HCT116 (cell line): ENCODE measurements at regions not wholly inside any gene's neighbourhood (a gene's known extent, or its start where the extent isn't known, plus 50 kb on each side); places are given as distances from the start of the nearest gene placed in this dataset.
"Not testable (repeated sequence)": the region's sequence is repeated elsewhere in the genome, so short reads cannot be mapped to it uniquely, and the experiment has no call there.

ENCODE experiments used
- EZH2 ChIP-seq: fragments of 200-600 bp; sonication (generic); IDR thresholded peaks from 2 replicates; pipeline ENCODE4 v1.6.1; 2017; ENCODE audit warnings: antibody characterized with exemption, mixed run types
- EZH2phosphoT487 ChIP-seq: fragments of 200-600 bp; IDR thresholded peaks from 2 replicates; pipeline ENCODE4 v1.6.1; 2018; ENCODE audit warnings: antibody characterized with exemption, borderline replicate concordance
- POLR2A ChIP-seq: IDR thresholded peaks from 2 replicates; pipeline ENCODE4 v1.7.0; 2011; ENCODE audit warnings: borderline replicate concordance; ENCODE audit not compliant: insufficient read depth, insufficient read length; ENCODE audit errors: extremely low read depth
- POLR2AphosphoS5 ChIP-seq: IDR thresholded peaks from 2 replicates; pipeline ENCODE4 v1.6.1; 2011; ENCODE audit warnings: mild to moderate bottlenecking, low read depth, low read length, moderate library complexity
- SIN3A ChIP-seq: IDR thresholded peaks from 2 replicates; pipeline ENCODE4 v1.6.1; 2012; ENCODE audit warnings: low read depth
- ZFX ChIP-seq: fragments of 450-650 bp; IDR thresholded peaks from 2 replicates; pipeline ENCODE4 v1.6.1; 2017
- TF ChIP-seq, protein P1 (sequence below): IDR thresholded peaks from 2 replicates; pipeline ENCODE4 v1.6.1; 2012
- TF ChIP-seq, protein P2 (sequence below), 3 experiments: fragments of 200-600 bp in 1 of 3; sonication (generic) in 1 of 3; IDR thresholded peaks in 2 of 3; conservative IDR thresholded peaks in 1 of 3; 2 replicates each; pipeline ENCODE4 v1.5.1; 2012 to 2017; ENCODE audit warnings: low read depth in 2 of 3, low read length in 2 of 3, antibody characterized with exemption in 1 of 3, borderline replicate concordance in 1 of 3, control low read depth in 1 of 3, mild to moderate bottlenecking in 1 of 3, mixed read lengths in 1 of 3, mixed run types in 1 of 3, moderate library complexity in 1 of 3; ENCODE audit not compliant: insufficient read depth in 1 of 3
- TF ChIP-seq, protein P3 (sequence below): IDR thresholded peaks from 2 replicates; pipeline ENCODE4 v1.6.1; 2012

DNA sequence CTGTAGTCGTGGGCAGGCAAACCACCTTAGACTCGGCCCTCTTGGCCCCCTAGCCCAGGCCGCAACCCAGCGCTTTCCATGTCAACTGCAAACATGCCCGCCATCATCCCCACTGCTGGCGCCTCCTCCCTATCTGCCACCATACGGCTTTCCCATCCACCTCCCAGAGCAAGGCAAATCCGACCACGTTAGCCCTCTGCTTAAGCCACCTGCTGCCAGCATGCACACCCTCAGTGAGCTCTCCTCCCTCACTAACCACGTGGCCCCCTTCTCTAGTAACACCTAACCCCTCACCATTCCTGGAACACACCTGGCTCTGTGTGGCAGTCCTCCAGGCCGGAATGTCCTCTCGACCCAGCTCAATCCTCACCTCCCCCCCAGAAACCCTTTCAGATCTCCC is 534.8 kb downstream of the TP53TG3F start:
- TF ChIP-seq, protein P1, sequence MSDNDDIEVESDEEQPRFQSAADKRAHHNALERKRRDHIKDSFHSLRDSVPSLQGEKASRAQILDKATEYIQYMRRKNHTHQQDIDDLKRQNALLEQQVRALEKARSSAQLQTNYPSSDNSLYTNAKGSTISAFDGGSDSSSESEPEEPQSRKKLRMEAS = not testable (repeated sequence)
- TF ChIP-seq, protein P2, sequence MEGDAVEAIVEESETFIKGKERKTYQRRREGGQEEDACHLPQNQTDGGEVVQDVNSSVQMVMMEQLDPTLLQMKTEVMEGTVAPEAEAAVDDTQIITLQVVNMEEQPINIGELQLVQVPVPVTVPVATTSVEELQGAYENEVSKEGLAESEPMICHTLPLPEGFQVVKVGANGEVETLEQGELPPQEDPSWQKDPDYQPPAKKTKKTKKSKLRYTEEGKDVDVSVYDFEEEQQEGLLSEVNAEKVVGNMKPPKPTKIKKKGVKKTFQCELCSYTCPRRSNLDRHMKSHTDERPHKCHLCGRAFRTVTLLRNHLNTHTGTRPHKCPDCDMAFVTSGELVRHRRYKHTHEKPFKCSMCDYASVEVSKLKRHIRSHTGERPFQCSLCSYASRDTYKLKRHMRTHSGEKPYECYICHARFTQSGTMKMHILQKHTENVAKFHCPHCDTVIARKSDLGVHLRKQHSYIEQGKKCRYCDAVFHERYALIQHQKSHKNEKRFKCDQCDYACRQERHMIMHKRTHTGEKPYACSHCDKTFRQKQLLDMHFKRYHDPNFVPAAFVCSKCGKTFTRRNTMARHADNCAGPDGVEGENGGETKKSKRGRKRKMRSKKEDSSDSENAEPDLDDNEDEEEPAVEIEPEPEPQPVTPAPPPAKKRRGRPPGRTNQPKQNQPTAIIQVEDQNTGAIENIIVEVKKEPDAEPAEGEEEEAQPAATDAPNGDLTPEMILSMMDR (IDR thresholded peaks at IDR 0.05 in 2 of 3, conservative IDR thresholded peaks at IDR 0.05 in 1 of 3; ENCODE audit: borderline replicate concordance in 1 of 3, insufficient read depth in 1 of 3, low read depth in 2 of 3, low read length in 2 of 3) = not testable (repeated sequence)
- not testable (repeated sequence) for TF ChIP-seq EZH2phosphoT487, ZFX, SIN3A, EZH2, POLR2AphosphoS5, POLR2A
- TF ChIP-seq, protein P3, sequence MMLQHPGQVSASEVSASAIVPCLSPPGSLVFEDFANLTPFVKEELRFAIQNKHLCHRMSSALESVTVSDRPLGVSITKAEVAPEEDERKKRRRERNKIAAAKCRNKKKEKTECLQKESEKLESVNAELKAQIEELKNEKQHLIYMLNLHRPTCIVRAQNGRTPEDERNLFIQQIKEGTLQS = not testable (repeated sequence)
